OCI-LY7 (cell line): ENCODE measurements at regions not wholly inside any gene's neighbourhood (a gene's known extent, or its start where the extent isn't known, plus 50 kb on each side); places are given as distances from the start of the nearest gene placed in this dataset.

ENCODE experiments used
- CTCF ChIP-seq: fragments of 200-600 bp; sonication (generic); conservative IDR thresholded peaks from 2 replicates; pipeline ENCODE4 v1.5.1; 2014; ENCODE audit warnings: mild to moderate bottlenecking, antibody characterized with exemption, low read length, moderate library complexity, mixed read lengths
- EZH2phosphoT487 ChIP-seq: fragments of 200-600 bp; sonication (generic); IDR thresholded peaks from 2 replicates; pipeline ENCODE4 v1.6.1; 2018; ENCODE audit warnings: low read depth, borderline replicate concordance, mild to moderate bottlenecking, mixed run types, antibody characterized with exemption, low read length, moderate library complexity, mixed read lengths

GRCh38 chr18:22483407-22483806 is 65.7 kb upstream of the CTAGE1 start:
- TF ChIP-seq CTCF (no peak), EZH2phosphoT487 (no peak)
